Neural progenitor cell (in vitro differentiated cells): ENCODE measurements at regions not wholly inside any gene's neighbourhood (a gene's known extent, or its start where the extent isn't known, plus 50 kb on each side); places are given as distances from the start of the nearest gene placed in this dataset.

Source experiments
- CTCF ChIP-seq: fragments of 200-600 bp; sonication (generic); IDR thresholded peaks from 2 replicates; pipeline ENCODE4 v1.5.1; 2017; ENCODE audit warnings: antibody characterized with exemption, mild to moderate bottlenecking
- EZH2 ChIP-seq: fragments of 200-600 bp; sonication (generic); IDR thresholded peaks from 2 replicates; pipeline ENCODE4 v1.6.1; 2017; ENCODE audit warnings: antibody characterized with exemption, mild to moderate bottlenecking, moderate library complexity

DNA sequence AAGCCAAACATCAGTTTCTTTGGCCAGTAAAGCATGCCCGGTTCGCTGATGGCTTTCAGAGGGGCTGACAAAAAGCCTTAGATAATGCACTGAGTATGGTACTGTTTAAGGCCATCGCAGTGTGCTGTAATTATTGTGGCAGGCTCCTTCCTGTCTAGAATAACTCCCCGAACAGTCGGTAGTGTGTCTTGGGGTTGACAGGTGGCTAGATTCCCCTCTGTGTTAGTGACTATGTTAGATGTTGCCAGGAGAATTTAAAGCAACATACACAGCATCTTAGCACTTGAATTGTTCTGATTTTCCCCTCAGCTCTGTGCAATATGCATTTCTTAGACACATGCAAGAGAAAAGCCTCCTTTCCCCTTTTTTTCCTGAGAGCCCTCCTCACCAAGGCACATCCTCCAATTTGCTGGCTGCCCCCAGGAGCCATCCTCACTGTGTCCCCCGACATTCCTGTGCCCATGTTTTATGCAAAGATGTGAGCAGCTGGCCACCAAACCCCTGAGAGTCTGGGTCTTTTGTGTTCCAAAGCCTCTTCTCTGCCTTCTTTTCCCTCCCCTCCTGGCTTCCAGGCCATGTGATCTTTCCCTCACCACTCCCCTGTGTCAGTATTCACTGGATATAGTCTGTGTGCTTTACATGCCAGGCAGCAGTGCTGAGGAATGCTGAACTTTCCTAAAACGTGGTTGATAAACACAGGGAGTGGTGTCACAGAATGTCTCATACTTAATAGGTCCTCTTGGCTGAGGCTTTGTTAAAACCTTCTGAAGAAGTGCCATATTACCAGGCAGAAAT lies 331.5 kb downstream of the HRH4 start:
- TF ChIP-seq CTCF: no peak
- no peak for TF ChIP-seq EZH2
